ENCODE measurements at regions not wholly inside any gene's neighbourhood (a gene's known extent, or its start where the extent isn't known, plus 50 kb on each side); places are given as distances from the start of the nearest gene placed in this dataset.
A peak's percentile ranks its signal among the peaks of the same experiment; 100 is the strongest.
"Not testable (repeated sequence)": the region's sequence is repeated elsewhere in the genome, so short reads cannot be mapped to it uniquely, and the experiment has no call there.

GRCh38 chr5:36482812-36483211 lies 123.6 kb upstream of the SLC1A3 start:
- no peak for DNase-seq

DNA sequence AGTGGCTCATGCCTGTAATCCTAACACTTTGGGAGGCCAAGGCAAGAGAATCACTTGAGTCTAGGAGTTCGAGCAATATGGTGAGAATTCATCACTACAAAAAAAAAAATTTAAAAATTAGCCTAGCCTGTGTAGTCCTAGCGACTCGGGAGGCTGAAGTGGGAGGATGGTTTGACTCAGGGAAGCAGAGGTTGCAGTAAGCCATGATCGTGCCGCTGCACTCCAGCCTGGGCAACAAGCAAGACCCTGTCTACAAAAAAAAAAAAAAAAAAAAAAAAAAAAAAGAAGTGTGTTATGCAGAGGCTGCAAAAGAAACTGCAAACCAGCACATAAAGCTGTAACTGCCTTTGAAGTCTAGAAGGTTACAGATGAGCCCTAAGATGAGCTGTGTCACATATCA lies 116.9 kb upstream of the SLC1A3 start:
- DNase-seq = no peak

DNA sequence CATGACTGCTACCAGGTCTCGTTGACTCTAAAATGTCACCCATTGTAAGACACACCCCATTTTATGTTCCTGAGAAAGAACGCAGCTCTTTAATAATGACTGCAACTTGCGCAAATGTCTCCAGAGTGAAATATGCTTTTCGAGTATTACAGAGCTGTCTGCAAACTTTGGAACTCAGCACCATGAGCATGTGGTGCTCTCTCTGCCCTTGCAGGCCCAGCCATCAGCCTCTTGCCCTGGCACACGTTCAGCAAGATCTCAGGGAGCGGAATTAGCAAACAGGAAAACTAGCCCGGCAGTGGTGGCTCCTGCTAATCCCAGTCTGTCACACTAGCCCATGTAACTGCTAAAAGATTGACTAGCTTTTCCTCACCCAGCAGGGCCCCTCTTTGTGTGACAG lies 114.5 kb upstream of the SLC1A3 start:
- DNase-seq = no peak

- no peak for DNase-seq
Observed at GRCh38 chr5:36492984-36493654, 113.3 kb upstream of the SLC1A3 start.

GRCh38 chr5:36494028-36494427 lies 112.4 kb upstream of the SLC1A3 start:
- no peak for DNase-seq

- DNase-seq = no peak
Observed at GRCh38 chr5:36494841-36495601, 111.4 kb upstream of the SLC1A3 start.

DNA sequence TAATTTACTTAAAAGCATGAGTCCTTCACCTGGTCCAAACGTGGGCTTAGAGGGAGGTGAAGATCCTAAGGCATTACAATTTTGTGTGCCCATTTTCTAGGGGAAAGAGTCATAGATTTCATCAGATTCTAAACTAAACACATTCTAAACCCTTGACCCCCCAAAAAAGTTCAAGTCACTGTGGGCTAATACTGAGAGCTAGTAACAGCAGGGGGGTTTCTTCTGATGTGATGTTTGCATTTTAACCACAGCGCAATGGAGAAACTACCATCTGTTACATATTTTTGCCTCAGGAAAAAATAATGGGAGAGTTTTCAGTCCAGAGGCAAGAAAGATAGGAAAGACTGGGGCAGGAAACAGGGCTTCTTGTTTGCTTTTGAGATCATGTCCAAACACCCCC lies 110.8 kb upstream of the SLC1A3 start:
- no peak for DNase-seq

- DNase-seq = no peak
Observed at GRCh38 chr5:36496471-36496870, 109.9 kb upstream of the SLC1A3 start.

DNA sequence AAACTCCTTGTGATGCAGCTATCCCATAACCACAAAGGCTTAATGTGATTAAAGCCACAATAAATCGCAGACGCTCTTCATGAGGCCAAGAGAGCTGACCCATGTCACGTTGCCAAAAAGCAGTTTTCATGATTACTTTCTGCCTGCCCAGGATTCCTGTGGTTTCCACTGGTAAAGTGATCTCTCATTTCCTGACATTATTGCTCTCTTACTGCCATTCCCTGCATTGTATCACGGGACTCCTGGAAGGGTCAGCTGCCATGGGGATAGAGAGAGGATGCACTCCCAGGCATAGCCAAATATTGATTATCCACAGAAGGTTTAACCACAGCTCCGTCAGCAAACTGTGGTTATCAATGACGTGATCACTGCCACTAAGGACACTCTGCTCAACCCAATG lies 103.8 kb upstream of the SLC1A3 start:
- no peak for DNase-seq

- DNase-seq = no peak
Observed at GRCh38 chr5:36505021-36505420, 101.4 kb upstream of the SLC1A3 start.

- peak; percentile 34 for DNase-seq
Observed at GRCh38 chr5:36507332-36507952, 99.0 kb upstream of the SLC1A3 start.

DNA sequence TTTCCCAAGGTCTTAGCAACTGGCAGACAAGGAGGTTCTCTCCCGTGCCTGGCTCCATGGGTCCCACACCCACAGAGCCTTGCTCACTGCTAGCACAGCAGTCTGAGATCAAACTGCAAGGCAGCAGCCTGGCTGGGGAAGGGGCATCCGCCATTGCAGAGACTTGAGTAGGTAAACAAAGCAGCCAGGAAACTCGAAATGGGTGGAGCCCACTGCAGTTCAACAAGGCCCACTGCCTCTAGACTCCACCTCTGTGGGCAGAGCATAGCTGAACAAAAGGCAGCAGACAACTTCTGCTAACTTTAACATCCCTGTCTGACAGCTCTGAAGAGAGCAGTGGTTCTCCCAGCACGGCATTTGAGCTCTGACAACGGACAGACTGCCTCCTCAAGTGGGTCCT lies 98.1 kb upstream of the SLC1A3 start:
- DNase-seq = not testable (repeated sequence)

- DNase-seq = not testable (repeated sequence)
Observed at GRCh38 chr5:36513647-36514046, 92.8 kb upstream of the SLC1A3 start.

DNA sequence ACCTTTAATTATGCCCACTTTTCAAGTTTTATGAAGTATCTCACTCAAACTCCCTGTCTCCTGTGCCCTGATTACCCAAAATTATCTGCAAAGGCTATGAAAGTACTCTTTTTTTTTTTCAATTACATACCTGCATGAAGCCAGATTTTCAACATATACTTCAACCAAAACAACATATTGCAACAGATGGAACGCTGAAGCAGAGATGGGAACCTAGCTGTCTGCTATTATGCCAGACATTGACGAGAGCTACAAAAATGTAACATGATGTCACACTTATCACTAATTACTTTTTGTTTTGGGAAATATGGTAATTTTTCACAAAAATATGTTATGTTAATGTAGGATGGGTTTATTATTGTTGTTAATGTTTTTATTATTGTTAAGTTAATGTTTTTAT lies 86.5 kb upstream of the SLC1A3 start:
- DNase-seq = no peak

GRCh38 chr5:36521219-36521618 lies 85.2 kb upstream of the SLC1A3 start:
- DNase-seq = no peak

DNA sequence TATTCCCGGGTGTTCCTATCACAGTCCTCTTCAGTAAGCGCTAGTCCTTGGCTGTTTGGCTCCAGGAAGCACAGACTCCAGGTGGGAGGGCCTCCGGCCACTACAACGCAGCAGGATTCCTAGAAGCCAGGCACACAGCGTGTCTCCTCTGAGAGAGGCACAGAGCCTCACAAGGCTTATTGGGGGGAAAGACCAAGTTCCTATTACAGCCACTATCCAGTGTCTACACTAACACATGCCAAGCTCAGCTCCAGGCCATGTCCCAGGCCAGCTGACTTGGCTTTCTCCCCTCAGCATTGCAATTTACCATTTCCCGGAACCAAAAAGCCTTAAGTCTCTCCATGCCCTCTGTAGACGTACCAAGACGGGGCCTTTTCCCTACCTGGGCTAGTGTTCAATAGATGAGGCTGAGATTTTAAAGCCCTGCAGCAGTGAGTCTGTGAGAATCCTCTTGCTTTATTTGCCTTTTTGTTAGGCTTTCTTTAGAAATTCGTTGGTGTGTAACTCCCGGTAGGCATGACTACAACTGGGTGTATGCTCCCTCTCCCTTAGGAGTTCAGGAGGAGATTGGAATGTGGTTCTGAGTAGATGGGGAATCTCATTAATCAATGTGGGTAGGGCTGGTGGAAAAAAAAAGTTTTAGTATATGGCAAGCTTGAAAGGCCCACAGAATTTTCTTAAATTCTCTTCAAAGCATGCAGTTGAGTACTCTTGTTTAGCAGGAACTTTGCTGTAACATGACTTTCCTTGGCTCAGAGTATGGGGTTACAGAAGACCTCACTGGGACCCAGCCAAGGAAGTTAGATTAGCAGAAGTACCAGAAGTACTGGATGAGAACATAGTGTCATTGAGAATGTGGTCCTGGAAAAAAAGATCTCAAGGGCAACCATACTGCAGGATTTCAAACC lies 84.3 kb upstream of the SLC1A3 start:
- no peak for DNase-seq

DNA sequence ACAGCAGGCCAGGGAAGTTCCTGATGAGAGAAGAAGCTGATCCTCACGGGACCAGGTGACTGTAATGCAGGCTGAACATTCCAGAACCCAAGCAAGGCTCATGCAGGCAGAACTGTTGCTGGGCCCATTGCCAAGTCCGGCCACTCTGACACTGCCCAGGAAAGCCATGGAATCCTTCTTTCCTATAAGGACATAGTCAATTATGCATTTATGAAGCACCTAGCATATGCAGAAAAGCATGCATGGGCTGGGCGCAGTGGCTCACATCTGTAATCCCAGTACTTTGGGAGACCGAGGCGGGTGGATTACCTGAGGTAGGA lies 83.7 kb upstream of the SLC1A3 start:
- DNase-seq = no peak

- DNase-seq = no peak
Observed at GRCh38 chr5:36523450-36523849, 83.0 kb upstream of the SLC1A3 start.

GRCh38 chr5:36523926-36524325 lies 82.5 kb upstream of the SLC1A3 start:
- no peak for DNase-seq

DNA sequence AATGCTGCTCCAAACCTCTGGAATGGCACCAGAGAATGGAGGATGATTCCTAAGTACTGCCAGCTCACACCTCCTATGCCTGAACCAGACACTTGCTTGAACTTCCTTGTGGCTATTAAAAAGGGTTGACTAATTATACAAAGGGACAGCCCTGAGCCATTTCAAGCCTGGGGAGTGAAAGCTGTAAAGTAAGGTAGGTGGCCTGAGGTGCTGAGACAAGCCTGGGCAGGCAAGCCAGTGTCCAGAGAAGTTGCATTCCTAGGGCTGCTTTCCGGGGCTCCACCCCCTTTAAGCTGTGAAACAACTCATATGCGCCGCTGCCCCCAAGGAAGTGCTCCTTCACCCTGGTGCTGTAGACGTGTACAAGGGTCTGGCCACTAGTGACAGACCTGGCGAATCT lies 79.9 kb upstream of the SLC1A3 start:
- no peak for DNase-seq

GRCh38 chr5:36528588-36528987 lies 77.8 kb upstream of the SLC1A3 start:
- no peak for DNase-seq

DNA sequence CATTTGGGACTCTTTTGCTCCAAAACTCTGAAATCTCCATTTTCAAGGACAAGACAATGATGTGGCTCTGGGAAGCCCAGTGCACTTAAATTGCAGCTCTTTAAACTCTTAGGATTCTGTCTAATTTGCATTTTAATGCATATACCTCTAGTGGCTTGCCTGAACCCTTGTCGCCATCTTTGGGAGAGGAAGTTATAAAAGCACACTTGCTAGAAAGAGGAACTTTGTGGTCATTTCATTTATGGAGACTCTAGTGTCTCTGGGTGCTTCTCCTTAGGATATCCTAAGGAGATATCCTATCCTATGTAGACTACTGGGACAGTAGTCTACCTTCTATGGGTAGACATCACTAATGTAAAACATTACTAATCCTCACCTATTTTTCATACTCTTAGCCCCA lies 77.3 kb upstream of the SLC1A3 start:
- DNase-seq = no peak

GRCh38 chr5:36530215-36530614 lies 76.2 kb upstream of the SLC1A3 start:
- DNase-seq = no peak

Measured in central memory CD4-positive, alpha-beta T cell (primary cell).